Stimulated activated CD8-positive, alpha-beta memory T cell treated with anti-CD3 and anti-CD28 coated beads, Interleukin-7, amount 100 ng/mL, for 4 hours (primary cell): ENCODE measurements at regions not wholly inside any gene's neighbourhood (a gene's known extent, or its start where the extent isn't known, plus 50 kb on each side); places are given as distances from the start of the nearest gene placed in this dataset.

Experiments used
- DNase-seq, 2 donors: peaks; one replicate each; pipeline ENCODE4 v3.0.0-alpha.2; 2020; ENCODE audit warnings: low read depth in 2 of 2

GRCh38 chrX:39912126-39912525 is 185.6 kb downstream of the BCOR start:
- no peak for DNase-seq

- DNase-seq, result no peak
These were observed 182.7 kb downstream of the BCOR start for GRCh38 chrX:39915081-39915480.

GRCh38 chrX:39915596-39915995 is 182.2 kb downstream of the BCOR start:
- no peak for DNase-seq

GRCh38 chrX:39921838-39922237 is 175.9 kb downstream of the BCOR start:
- DNase-seq, result no peak

- no peak for DNase-seq
These were observed 175.3 kb downstream of the BCOR start for GRCh38 chrX:39922488-39922887.

GRCh38 chrX:39922926-39923325 is 174.8 kb downstream of the BCOR start:
- no peak for DNase-seq

GRCh38 chrX:39927380-39927779 is 170.4 kb downstream of the BCOR start:
- DNase-seq, result no peak

- no peak for DNase-seq
These were observed 168.9 kb downstream of the BCOR start for GRCh38 chrX:39928704-39929378.

- DNase-seq, result no peak
These were observed 168.3 kb downstream of the BCOR start for GRCh38 chrX:39929379-39930025.

GRCh38 chrX:39930786-39931528 is 166.8 kb downstream of the BCOR start:
- no peak for DNase-seq

- no peak for DNase-seq
These were observed 166.1 kb downstream of the BCOR start for GRCh38 chrX:39931529-39932282.

GRCh38 chrX:39935411-39936064 is 162.2 kb downstream of the BCOR start:
- no peak for DNase-seq

- no peak for DNase-seq
These were observed 160.6 kb downstream of the BCOR start for GRCh38 chrX:39936886-39937770.

GRCh38 chrX:39938466-39938865 is 159.3 kb downstream of the BCOR start:
- DNase-seq, result no peak

- DNase-seq, result no peak
These were observed 158.1 kb downstream of the BCOR start for GRCh38 chrX:39939678-39940077.

GRCh38 chrX:39941332-39941920 is 156.3 kb downstream of the BCOR start:
- DNase-seq, result no peak

GRCh38 chrX:39944416-39944815 is 153.3 kb downstream of the BCOR start:
- DNase-seq, result no peak

- DNase-seq, result no peak
These were observed 152.0 kb downstream of the BCOR start for GRCh38 chrX:39945709-39946108.

- no peak for DNase-seq
These were observed 150.9 kb downstream of the BCOR start for GRCh38 chrX:39946822-39947221.

- no peak for DNase-seq
These were observed 149.2 kb downstream of the BCOR start for GRCh38 chrX:39948582-39948981.
